Liver (tissue), 2 donors: ENCODE measurements at regions not wholly inside any gene's neighbourhood (a gene's known extent, or its start where the extent isn't known, plus 50 kb on each side); places are given as distances from the start of the nearest gene placed in this dataset.

Experiments used
- JUND ChIP-seq, 2 donors: IDR thresholded peaks; 2 replicates each; pipeline ENCODE4 v1.6.1; 2016; ENCODE audit warnings: antibody characterized with exemption in 2 of 2
- MAX ChIP-seq: IDR thresholded peaks from 2 replicates; pipeline ENCODE4 v1.6.1; 2016; ENCODE audit warnings: antibody characterized with exemption
- donor health status: healthy.

- TF ChIP-seq MAX (no peak), JUND (IDR thresholded peaks at IDR 0.05) (no peak)
Observed at GRCh38 chr17:68676856-68677255, 75.7 kb upstream of the FAM20A start.
